ENCODE measurements at regions not wholly inside any gene's neighbourhood (a gene's known extent, or its start where the extent isn't known, plus 50 kb on each side); places are given as distances from the start of the nearest gene placed in this dataset.
"Not testable (repeated sequence)": the region's sequence is repeated elsewhere in the genome, so short reads cannot be mapped to it uniquely, and the experiment has no call there.

GRCh38 chr18:52160636-52161035, 179.4 kb upstream of the DCC start:
- intact Hi-C loops (cut with DNase I): no loop called here
- ATAC-seq: peak; percentile 76 to 94

GRCh38 chr18:52163478-52163877, 176.5 kb upstream of the DCC start:
- H3K27ac ChIP-seq: no peak overlapping the region
- H3K36me3 ChIP-seq: no peaks in the 10 kb centered on the region
- H3K9me3 ChIP-seq: no peaks in the 10 kb centered on the region
- no peak for TF ChIP-seq CTCF (IDR thresholded peaks at IDR 0.05)
- no peaks in the 10 kb centered on the region for H3K27me3 ChIP-seq (ENCODE audit: low read depth)
- H3K4me1 ChIP-seq: no peaks in the 10 kb centered on the region
- no peak for ATAC-seq
- no peak for DNase-seq
- H3K4me3 ChIP-seq: no peak overlapping the region
- intact Hi-C loops (cut with DNase I): no loop called here

More at GRCh38 chr18:52160636-52161035, 179.4 kb upstream of the DCC start:
- no peaks in the 10 kb centered on the region for H3K4me1 ChIP-seq
- no peak overlapping the region for H3K27ac ChIP-seq
- H3K9me3 ChIP-seq: no peaks in the 10 kb centered on the region
- no peaks in the 10 kb centered on the region for H3K36me3 ChIP-seq
- no peak for DNase-seq
- no peaks in the 10 kb centered on the region for H3K27me3 ChIP-seq (ENCODE audit: low read depth)
- H3K4me3 ChIP-seq: no peak overlapping the region
- no peak for TF ChIP-seq CTCF (IDR thresholded peaks at IDR 0.05)

- H3K36me3 ChIP-seq; H3K4me1 ChIP-seq; ATAC-seq; H3K27ac ChIP-seq; H3K9me3 ChIP-seq; H3K4me3 ChIP-seq; intact Hi-C loops (cut with DNase I); H3K27me3 ChIP-seq (ENCODE audit: low read depth); DNase-seq: not testable (repeated sequence)
Observed at GRCh38 chr18:52168131-52168530, 171.9 kb upstream of the DCC start.

DNA sequence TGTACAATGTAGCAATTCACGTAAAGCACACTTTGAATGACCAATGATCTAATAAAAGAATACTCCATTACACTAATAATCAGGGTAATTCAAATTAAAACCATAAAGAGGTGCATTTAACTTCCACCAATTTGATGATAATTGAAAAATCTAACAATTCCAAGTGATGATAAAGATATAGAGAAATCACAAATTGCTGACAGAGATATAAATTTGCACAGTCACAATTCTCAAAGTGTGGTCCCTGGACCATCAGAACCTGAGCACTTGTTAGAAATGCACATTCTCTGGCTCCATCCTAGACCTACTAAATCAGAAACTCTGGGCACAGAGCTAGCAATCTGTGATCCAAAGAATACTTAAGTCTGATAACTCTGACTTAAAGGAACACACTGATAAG, 165.8 kb upstream of the DCC start:
- intact Hi-C loops (cut with DNase I): no loop called here
- H3K9me3 ChIP-seq: no peaks in the 10 kb centered on the region
- TF ChIP-seq CTCF (IDR thresholded peaks at IDR 0.05): no peak
- ATAC-seq (no peak), DNase-seq (no peak)
- no peaks in the 10 kb centered on the region for H3K4me1 ChIP-seq
- H3K27ac ChIP-seq: no peak overlapping the region
- H3K36me3 ChIP-seq: no peaks in the 10 kb centered on the region
- H3K4me3 ChIP-seq: no peak overlapping the region
- no peaks in the 10 kb centered on the region for H3K27me3 ChIP-seq (ENCODE audit: low read depth)

DNA sequence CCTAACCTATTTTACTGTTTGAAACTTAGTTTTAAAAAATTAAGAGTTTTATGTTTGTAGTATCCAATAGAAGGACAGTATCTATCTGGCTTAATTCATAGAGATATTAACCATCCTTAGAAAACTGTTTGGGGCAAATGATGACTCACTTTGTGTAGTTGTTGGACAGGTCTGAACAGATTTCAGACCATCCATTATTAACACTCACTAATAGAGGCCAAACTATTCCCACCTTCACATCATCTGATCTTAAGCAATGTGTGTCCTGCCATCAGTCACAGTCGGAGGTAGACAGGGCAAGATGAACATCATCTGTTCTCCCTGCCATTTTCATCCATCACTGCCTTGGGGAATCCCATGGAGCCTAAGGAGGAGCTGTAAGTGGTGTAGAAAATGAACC, 164.6 kb upstream of the DCC start:
- H3K36me3 ChIP-seq: no peaks in the 10 kb centered on the region
- intact Hi-C loops (cut with DNase I): no loop called here
- DNase-seq (no peak), ATAC-seq (no peak)
- H3K4me1 ChIP-seq: no peaks in the 10 kb centered on the region
- H3K27me3 ChIP-seq (ENCODE audit: low read depth): no peaks in the 10 kb centered on the region
- TF ChIP-seq CTCF (IDR thresholded peaks at IDR 0.05): no peak
- H3K4me3 ChIP-seq: no peak overlapping the region
- no peaks in the 10 kb centered on the region for H3K9me3 ChIP-seq
- H3K27ac ChIP-seq: no peak overlapping the region

DNA sequence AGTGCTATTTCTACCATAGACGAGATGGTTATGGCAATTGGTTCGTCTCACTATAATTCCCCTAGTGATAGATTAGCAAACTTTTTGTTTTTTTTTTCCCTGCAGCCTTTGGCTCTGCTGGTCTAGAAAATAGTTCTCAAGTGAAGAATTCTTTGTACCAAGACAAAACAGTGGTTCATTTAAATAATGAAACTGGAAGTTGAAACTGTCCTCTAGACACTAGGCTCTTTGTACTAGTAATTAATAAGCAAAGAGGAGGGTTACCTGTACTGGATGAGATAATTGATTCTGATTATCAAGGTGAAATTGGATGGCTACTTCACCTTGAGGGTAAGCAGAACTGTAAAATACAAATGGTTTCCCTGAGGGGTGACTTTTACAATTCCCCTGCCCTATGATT, 156.9 kb upstream of the DCC start:
- intact Hi-C loops (cut with DNase I): no loop called here
- Histone ChIP-seq H3K4me1 (no peaks in the 10 kb centered on the region), H3K27ac (no peak overlapping the region), H3K4me3 (no peak overlapping the region), H3K9me3 (no peaks in the 10 kb centered on the region), H3K27me3 (ENCODE audit: low read depth) (no peaks in the 10 kb centered on the region), H3K36me3 (no peaks in the 10 kb centered on the region)
- DNase-seq (no peak), ATAC-seq (no peak)
- no peak for TF ChIP-seq CTCF (IDR thresholded peaks at IDR 0.05)

Measured in lower lobe of right lung (tissue), 2 donors.